GM12865 (cell line): ENCODE measurements at regions not wholly inside any gene's neighbourhood (a gene's known extent, or its start where the extent isn't known, plus 50 kb on each side); places are given as distances from the start of the nearest gene placed in this dataset.

Experiments
- DNase-seq: peaks from one replicate; pipeline ENCODE4 v3.0.0; 2010; ENCODE audit warnings: low read depth
- H3K4me3 ChIP-seq: 2 replicates; pipeline ENCODE4 v1.5.1; 2011; ENCODE audit warnings: mild to moderate bottlenecking, low read depth, low read length, control low read depth
- CTCF ChIP-seq: IDR thresholded peaks from 2 replicates; pipeline ENCODE4 v1.5.1; 2011; ENCODE audit warnings: low read length, control low read depth, low read depth, inconsistent platforms; ENCODE audit not compliant: insufficient read depth; ENCODE audit errors: missing control alignments

GRCh38 chr10:29888321-29888720 lies 171.1 kb downstream of the JCAD start:
- TF ChIP-seq CTCF = no peak
- DNase-seq = no peak
- H3K4me3 ChIP-seq = no peak overlapping the region

- no peak for DNase-seq
- no peak overlapping the region for H3K4me3 ChIP-seq
- TF ChIP-seq CTCF = no peak
Observed at GRCh38 chr10:29886299-29886698, 173.1 kb downstream of the JCAD start.

- H3K4me3 ChIP-seq = no peak overlapping the region
- no peak for DNase-seq
- no peak for TF ChIP-seq CTCF
Observed at GRCh38 chr10:29883231-29883630, 176.2 kb downstream of the JCAD start.

- DNase-seq = no peak
- no peak for TF ChIP-seq CTCF
- H3K4me3 ChIP-seq = no peak overlapping the region
Observed at GRCh38 chr10:29882766-29883165, 176.6 kb downstream of the JCAD start.

GRCh38 chr10:29881811-29882210 lies 177.6 kb downstream of the JCAD start:
- H3K4me3 ChIP-seq = no peak overlapping the region
- no peak for TF ChIP-seq CTCF
- DNase-seq = no peak

GRCh38 chr10:29881336-29881771 lies 178.0 kb downstream of the JCAD start:
- TF ChIP-seq CTCF = no peak
- DNase-seq = no peak
- no peak overlapping the region for H3K4me3 ChIP-seq

- H3K4me3 ChIP-seq = no peak overlapping the region
- no peak for DNase-seq
- no peak for TF ChIP-seq CTCF
Observed at GRCh38 chr10:29880856-29881255, 178.5 kb downstream of the JCAD start.
